Uterus (tissue), 2 donors: ENCODE measurements at regions not wholly inside any gene's neighbourhood (a gene's known extent, or its start where the extent isn't known, plus 50 kb on each side); places are given as distances from the start of the nearest gene placed in this dataset.
A peak's percentile ranks its signal among the peaks of the same experiment; 100 is the strongest.

Experiments
- CTCF ChIP-seq, 4 experiments: fragments of 200-600 bp in 2 of 4; fragments of 450-650 bp in 2 of 4; sonication (generic) in 2 of 4; IDR thresholded peaks; one replicate each; pipeline ENCODE4 v1.5.1; 2016 to 2019; ENCODE audit warnings: antibody characterized with exemption in 4 of 4, mild to moderate bottlenecking in 2 of 4, moderate library complexity in 1 of 4
- POLR2A ChIP-seq, 2 donors: fragments of 450-650 bp; IDR thresholded peaks; one replicate each; pipeline ENCODE4 v1.6.1; 2016; ENCODE audit warnings: antibody characterized with exemption in 2 of 2, mild to moderate bottlenecking in 1 of 2, moderate library complexity in 1 of 2

GRCh38 chr9:14428781-14429230 is 114.9 kb upstream of the NFIB start:
- TF ChIP-seq POLR2A (IDR thresholded peaks at IDR 0.05) (no peak), CTCF (IDR thresholded peaks at IDR 0.05) (peak; percentile 42 to 72 (median 53))
